GM21526 (cell line): ENCODE measurements at regions not wholly inside any gene's neighbourhood (a gene's known extent, or its start where the extent isn't known, plus 50 kb on each side); places are given as distances from the start of the nearest gene placed in this dataset.
"Not testable (repeated sequence)": the region's sequence is repeated elsewhere in the genome, so short reads cannot be mapped to it uniquely, and the experiment has no call there.

Experiments
- ATAC-seq: cut with Tn5 transposase; IDR thresholded peaks from one replicate; pipeline ENCODE4 v1.9.1; 2021; ENCODE audit warnings: moderate library complexity; ENCODE audit not compliant: unreplicated experiment, low FRiP score

GRCh38 chr6:94559829-94560537, 1017.4 kb upstream of the MANEA start:
- no peak for ATAC-seq

DNA sequence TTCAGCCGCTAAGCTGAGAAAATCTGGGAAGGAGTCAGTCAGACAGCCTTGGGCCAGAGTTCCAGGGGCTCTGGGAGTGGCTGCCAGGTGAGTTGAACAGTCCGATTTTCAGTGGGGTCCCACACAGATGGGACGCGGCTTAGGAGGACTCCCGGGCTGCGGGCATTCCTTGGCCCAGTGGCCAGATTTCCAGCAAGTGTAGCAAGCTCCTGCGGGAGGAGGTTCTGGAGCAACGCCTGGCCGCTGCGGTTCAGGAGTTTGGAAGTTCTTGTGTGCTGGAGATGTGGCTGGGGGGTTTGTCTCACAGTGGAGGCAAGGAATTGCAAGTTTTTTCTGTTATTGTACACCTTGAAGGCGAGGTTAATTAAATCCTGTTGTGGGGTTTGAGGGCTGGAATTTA, 1020.1 kb upstream of the MANEA start:
- ATAC-seq: not testable (repeated sequence)

- ATAC-seq: no peak
These were observed 1029.1 kb upstream of the MANEA start for GRCh38 chr6:94548201-94548600.

DNA sequence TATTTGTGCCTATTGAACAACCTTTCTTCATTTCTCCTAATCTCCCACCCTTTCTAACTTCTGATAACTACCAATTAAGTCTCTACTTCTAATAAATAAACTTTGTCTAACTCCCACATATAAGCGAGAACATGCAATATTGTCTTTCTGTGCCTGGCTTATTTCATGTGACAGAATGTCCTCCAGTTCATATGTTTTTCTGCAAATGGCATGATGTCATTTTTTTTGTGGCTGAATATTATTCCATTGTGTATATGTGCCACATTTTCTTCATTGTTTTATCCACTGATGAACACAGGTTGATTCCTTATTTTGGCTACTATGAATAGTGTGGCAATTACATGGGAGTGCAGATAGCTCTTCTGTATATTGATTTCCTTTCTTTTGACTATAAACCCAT, 1041.5 kb upstream of the MANEA start:
- no peak for ATAC-seq

- ATAC-seq: no peak
These were observed 1065.7 kb upstream of the MANEA start for GRCh38 chr6:94511502-94512088.

DNA sequence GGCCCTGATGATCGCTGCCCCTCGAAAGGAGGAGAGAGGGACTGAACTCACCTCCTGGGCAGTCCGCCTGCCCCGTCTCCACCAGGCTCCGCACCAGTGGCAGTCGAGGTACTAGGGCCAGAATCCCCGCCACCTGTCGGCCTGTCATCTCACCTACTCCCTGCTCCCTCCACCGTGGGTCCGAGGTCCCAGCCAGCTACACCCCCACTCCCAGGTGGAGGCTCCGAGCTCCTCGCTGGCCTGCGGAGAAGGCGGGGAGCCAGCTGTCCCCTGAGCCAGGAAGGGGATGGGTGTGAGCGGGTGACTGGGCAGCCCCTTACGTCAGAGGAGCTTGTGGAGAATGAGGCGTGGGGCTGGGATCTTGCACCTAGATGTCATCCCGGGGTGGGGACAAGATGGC, 1066.5 kb upstream of the MANEA start:
- no peak for ATAC-seq

DNA sequence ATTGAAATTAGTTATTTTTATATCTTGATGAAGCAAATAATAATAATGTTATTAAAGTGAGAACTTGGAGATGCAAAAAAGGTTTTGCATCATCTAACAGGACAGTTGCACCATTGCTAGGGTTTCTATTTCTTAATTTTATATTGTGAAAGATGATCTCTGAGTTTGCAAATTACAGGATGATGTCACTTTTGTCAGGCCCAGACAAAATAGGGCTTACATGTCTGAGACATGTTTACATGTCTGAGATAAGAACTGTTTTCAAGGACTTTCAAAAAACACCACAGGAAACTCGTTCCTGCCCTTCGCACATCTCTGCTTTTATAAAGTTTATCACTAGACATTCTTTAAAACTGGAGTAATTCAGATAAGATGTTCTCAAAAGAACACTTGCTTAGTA, 1075.8 kb upstream of the MANEA start:
- no peak for ATAC-seq

DNA sequence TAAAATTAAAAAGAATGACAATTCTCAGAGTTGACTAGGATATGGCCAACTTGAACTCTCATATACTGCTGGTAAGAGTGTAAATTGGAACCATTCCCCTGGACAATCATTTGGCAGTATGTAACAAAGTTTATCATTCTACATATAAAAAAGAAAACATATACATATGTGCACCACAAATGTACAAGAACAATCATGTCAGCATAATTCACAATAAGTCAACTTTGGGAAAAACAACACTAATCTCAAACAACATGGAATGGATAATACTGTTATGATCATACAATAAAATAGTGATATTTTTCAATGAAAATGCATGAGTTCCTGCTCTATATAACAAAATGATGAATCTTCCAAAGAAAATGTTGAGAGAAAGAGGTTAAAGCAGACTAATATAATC, 1078.7 kb upstream of the EPHA7 start:
- ATAC-seq: no peak

GRCh38 chr6:94494500-94494899, 1075.1 kb upstream of the EPHA7 start:
- no peak for ATAC-seq

GRCh38 chr6:94487371-94487770, 1068.0 kb upstream of the EPHA7 start:
- ATAC-seq: no peak

DNA sequence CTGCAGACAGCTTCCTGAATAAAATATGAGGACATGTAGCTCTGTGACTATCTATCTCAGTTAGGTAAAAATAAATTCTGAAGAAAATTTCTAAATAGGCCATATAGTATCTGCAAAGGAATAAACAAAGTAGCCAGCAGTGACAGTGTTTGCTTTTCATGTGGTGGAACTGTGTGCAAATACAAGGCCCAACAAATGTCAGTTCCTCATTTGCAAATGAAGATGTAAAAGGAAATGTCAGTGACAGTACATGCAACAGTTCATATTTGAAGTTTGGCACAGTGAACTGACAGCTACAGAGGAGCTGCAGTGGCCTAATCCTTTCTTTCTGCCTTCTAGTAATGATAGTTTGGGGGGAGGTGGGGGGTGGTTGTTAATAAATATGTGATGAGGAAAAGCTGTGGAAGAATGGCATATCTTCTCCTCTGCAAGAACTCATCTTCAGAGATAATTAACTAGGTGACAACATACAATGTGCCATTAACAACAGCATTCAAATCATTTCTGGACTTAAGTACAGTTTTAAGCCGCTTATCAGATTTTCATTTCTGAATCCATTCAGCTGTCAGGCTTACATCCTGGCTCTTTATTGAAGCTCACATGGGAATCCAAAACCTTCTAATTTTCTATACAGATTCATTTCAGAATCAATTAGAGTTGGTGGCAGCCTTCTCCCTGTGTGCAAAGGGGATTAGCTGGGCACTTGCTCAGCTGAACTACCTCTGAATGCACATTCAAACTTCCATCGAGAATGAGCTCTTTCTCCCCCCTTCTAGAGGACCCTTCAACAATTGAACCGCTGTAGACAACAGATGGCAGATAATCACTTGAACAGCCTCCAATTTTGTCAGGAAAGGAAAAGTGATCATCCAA, 1059.0 kb upstream of the EPHA7 start:
- ATAC-seq: no peak

- no peak for ATAC-seq
These were observed 1049.5 kb upstream of the EPHA7 start for GRCh38 chr6:94468830-94469229.

GRCh38 chr6:94464018-94464510, 1044.7 kb upstream of the EPHA7 start:
- ATAC-seq: no peak

DNA sequence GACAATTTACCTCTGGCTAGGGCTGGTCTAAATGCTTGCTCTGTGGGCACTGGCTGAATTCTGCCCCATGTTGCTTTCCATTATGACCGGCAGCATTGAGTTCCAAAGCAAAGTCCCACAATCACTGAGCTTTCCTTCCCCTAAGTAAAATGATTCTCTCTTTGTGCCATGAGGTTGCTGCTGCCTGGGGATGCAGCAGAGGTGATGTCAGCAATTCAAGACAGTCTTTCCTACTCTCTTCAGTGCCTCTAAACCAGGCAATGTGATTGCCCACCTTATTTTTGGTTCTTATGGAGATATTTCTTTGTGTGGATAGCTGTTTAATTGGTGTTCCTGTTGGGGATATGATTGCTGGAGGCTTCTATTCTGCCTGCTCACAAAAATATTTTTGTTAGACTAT, 1043.9 kb upstream of the EPHA7 start:
- no peak for ATAC-seq

DNA sequence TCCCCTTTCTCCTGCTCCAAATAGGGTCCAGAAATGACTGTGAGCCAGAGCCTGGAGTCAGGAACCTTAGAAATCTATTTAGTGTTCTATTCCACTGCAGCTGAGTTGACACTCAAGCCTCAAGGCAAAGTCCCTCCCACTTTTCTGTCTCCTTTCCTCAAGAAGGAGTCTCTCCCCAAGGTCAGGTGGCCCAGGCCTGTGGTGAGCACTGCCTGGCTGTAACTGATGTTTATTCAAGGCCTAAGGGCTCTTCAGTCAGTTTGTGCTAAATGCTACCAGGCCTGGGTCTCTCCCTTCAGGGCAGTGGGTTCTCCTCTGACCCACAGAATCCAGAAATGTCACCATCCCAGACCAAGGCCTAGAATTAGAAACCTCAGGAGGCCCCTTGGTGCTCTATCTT, 1042.9 kb upstream of the EPHA7 start:
- ATAC-seq: no peak

- ATAC-seq: no peak
These were observed 1036.9 kb upstream of the EPHA7 start for GRCh38 chr6:94456266-94456665.

DNA sequence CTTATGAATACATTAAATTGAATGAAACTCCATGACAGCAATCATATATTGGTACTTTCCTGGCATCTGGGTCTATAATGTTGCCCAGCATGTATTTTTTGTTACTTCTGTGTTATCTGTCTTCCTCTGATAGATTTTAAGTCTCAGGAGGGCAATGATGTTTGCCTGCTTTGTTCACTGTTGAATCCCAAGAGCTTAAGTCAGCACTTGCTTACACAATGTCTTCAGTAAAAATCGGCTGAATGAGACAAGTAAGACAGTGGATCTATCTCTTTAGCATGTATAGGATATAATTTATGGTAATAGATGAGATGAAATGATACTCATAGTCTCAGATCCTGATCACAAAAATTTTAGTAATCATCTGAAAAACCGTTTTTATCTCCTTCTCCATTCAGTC, 1034.9 kb upstream of the EPHA7 start:
- no peak for ATAC-seq

DNA sequence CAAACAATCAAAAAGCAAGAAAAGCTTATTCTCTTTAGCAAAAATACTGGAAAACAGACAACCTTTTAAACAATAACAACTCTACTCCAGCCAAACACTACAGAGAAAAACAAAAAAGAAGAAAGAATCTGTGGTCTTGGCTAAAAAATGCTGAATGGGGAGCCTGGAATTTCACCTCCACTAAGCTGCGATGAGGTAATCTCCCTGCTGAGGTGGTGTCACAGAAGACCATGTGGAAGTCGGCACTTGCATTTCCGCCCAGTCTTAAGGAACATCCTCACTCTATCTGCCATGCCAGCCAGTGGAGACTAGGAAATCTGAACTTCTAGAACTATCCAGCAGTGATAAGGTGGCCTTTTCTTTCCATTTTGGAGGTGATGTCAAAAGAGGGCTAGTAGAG, 1026.8 kb upstream of the EPHA7 start:
- no peak for ATAC-seq

DNA sequence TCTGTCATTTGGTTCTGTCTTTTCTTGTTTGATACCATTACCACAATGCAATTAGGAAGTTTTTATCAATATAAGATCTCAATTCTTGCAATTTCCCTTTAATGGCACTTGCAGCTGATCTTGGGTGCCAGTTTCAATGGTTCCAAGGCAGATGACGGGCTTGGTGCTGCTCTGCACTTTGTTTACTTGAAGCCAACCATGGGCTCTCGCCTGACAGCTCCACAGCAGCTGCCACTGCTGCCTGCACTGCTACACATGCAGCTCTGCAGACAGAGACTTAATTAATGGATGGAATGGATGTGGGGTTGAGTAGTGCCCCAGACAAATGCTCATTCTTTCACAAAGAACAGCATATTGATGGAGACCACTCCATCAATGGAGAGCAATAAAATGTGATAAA, 1024.3 kb upstream of the EPHA7 start:
- ATAC-seq: no peak

DNA sequence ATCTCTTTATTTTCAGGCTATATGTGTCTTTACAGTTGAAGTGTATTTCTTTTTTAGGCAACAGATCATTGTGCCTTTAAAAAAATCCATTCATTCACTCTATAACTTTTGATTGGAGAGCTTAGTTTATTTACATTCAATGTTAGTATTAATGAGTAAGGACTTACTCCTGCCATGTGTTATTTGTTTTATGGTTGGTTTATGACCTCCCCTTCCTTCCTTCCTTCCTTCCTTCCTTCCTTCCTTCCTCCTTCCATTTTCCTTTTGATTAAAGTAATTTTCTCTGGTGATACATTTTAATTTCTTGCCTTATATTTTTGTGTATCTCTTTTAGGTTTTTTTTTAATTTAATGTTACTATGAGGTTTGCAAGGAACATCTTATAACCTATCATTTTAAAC, 1005.3 kb upstream of the EPHA7 start:
- ATAC-seq: no peak

DNA sequence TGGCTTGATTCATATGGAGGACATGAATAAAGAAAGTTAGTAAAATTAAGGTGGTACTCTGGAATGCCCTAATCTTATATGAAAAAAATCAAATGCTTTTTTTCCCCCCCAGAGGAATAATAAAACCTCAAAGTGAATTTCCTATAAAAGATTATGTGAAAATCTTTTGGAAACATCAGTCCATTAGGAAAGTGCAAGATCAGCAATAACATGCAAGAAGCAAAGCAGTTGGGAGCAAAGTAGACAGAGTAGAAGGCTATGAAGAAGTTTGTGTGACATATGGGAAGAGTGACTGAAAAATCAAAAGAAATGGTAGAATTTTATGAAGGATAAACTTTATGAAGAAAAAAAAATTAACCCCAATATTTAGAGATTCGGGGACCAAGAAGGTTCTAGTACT, 998.0 kb upstream of the EPHA7 start:
- no peak for ATAC-seq

DNA sequence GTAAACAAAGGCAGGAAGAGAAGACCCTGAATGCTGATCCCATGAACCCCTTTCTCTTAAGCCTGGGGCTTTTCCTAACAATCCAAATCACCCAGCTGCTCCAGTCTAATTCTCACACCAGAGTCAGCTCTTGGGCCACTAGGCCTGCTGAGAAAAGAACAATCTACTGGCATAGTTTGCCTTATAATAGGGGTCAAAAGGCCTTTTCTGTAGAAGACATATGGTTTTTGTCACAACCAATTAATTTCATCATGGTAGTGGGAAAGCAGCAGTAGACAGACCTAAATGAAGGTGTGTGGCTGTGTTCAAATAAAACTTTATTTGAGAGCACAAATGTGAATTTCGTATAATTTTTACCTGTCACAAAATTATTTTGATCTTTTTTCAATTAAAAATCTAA, 994.7 kb upstream of the EPHA7 start:
- ATAC-seq: no peak
